ENCODE measurements at regions not wholly inside any gene's neighbourhood (a gene's known extent, or its start where the extent isn't known, plus 50 kb on each side); places are given as distances from the start of the nearest gene placed in this dataset.
A peak's percentile ranks its signal among the peaks of the same experiment; 100 is the strongest.

DNA sequence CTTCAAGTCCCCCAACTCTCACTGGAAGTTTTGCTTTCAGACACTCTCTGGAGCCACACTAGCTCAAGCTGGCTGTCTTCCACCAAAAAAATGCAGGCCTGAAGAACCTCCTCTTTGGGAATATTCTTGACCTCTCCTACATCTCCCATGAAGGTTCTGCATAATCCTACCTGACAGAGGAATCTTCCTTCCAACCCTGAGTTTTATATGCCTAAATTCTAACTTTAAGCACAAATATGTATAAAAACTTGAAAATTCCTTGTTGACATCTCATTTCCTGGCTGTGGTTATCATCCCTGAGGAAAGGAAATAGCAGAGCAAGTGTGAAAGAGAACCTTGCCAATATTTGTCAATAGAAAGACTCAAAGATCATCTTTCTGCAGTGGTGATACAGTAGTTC, 249.0 kb downstream of the LPIN1 start:
- Histone ChIP-seq H3K36me3 (ENCODE audit: control insufficient read depth, insufficient read depth, low read length) (no peaks in the 10 kb centered on the region), H3K4me1 (ENCODE audit: control insufficient read depth, insufficient read depth, low read length) (no peaks in the 10 kb centered on the region), H3K9me3 (ENCODE audit: control insufficient read depth, insufficient read depth, low read depth, low read length) (peaks cover 8% of the 10 kb centered on the region; the same call in 1 of the 2 replicates), H3K4me3 (ENCODE audit: low read depth, low read length) (no peak overlapping the region), H3K9ac (ENCODE audit: low read length) (no peak overlapping the region), H3K27me3 (ENCODE audit: control insufficient read depth, insufficient read depth, low read length) (no peaks in the 10 kb centered on the region), H3K27ac (ENCODE audit: low read depth, low read length) (no peak overlapping the region)

- H3K9ac ChIP-seq (ENCODE audit: low read length): no peak overlapping the region
- peaks cover 8% of the 10 kb centered on the region; the same call in 1 of the 2 replicates for H3K9me3 ChIP-seq (ENCODE audit: control insufficient read depth, insufficient read depth, low read depth, low read length)
- H3K27ac ChIP-seq (ENCODE audit: low read depth, low read length): no peak overlapping the region
- no peaks in the 10 kb centered on the region for H3K36me3 ChIP-seq (ENCODE audit: control insufficient read depth, insufficient read depth, low read length)
- H3K27me3 ChIP-seq (ENCODE audit: control insufficient read depth, insufficient read depth, low read length): no peaks in the 10 kb centered on the region
- no peak overlapping the region for H3K4me3 ChIP-seq (ENCODE audit: low read depth, low read length)
- no peaks in the 10 kb centered on the region for H3K4me1 ChIP-seq (ENCODE audit: control insufficient read depth, insufficient read depth, low read length)
Measured at GRCh38 chr2:11996618-11997017, 250.2 kb downstream of the LPIN1 start.

GRCh38 chr2:11997142-11997541, 250.7 kb downstream of the LPIN1 start:
- no peak overlapping the region for H3K4me3 ChIP-seq (ENCODE audit: low read depth, low read length)
- H3K9ac ChIP-seq (ENCODE audit: low read length): no peak overlapping the region
- peaks cover 8% of the 10 kb centered on the region; the same call in 1 of the 2 replicates for H3K9me3 ChIP-seq (ENCODE audit: control insufficient read depth, insufficient read depth, low read depth, low read length)
- H3K36me3 ChIP-seq (ENCODE audit: control insufficient read depth, insufficient read depth, low read length): no peaks in the 10 kb centered on the region
- H3K4me1 ChIP-seq (ENCODE audit: control insufficient read depth, insufficient read depth, low read length): no peaks in the 10 kb centered on the region
- H3K27me3 ChIP-seq (ENCODE audit: control insufficient read depth, insufficient read depth, low read length): no peaks in the 10 kb centered on the region
- no peak overlapping the region for H3K27ac ChIP-seq (ENCODE audit: low read depth, low read length)

- no peaks in the 10 kb centered on the region for H3K27me3 ChIP-seq (ENCODE audit: control insufficient read depth, insufficient read depth, low read length)
- H3K4me3 ChIP-seq (ENCODE audit: low read depth, low read length): no peak overlapping the region
- H3K36me3 ChIP-seq (ENCODE audit: control insufficient read depth, insufficient read depth, low read length): no peaks in the 10 kb centered on the region
- H3K27ac ChIP-seq (ENCODE audit: low read depth, low read length): no peak overlapping the region
- peaks cover 8% of the 10 kb centered on the region; the same call in 1 of the 2 replicates for H3K9me3 ChIP-seq (ENCODE audit: control insufficient read depth, insufficient read depth, low read depth, low read length)
- H3K4me1 ChIP-seq (ENCODE audit: control insufficient read depth, insufficient read depth, low read length): no peaks in the 10 kb centered on the region
- no peak overlapping the region for H3K9ac ChIP-seq (ENCODE audit: low read length)
Measured at GRCh38 chr2:11998218-11998617, 251.8 kb downstream of the LPIN1 start.

DNA sequence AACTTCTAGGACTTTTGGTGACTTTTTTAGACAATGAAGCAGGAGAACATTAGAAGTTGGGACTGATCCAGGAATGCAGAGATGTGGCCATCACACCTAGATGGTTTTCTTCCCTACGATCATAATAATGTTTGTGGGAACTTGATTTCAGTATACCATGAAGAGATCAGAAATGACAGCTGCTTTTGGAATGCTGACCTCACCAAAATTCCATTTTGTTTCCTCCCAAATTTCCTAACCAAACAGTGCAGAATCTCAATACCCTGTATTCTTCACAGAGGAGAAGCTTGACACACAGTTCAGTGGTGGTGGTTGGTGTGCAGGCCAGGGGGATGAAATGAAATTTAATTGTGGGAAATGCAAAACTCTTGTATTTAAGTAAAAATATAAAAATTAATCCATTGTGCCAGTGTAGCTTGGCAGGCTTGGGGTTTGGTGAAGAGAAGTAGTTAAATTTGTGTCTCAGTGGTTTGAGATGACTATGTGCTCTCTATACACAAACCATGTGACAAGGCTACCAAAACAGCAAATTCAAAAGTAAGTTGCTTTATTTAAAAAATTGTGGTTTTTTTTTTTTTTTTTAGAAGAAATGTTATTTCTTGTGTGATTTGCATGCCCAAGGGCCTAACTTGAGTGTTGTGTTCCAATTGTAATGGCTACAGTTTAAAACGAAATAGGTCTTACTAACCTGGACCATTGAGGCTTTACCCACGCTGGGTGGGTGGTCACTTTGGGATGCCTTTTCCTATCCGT, 252.4 kb downstream of the LPIN1 start:
- Histone ChIP-seq H3K36me3 (ENCODE audit: control insufficient read depth, insufficient read depth, low read length) (no peaks in the 10 kb centered on the region), H3K4me1 (ENCODE audit: control insufficient read depth, insufficient read depth, low read length) (no peaks in the 10 kb centered on the region), H3K9me3 (ENCODE audit: control insufficient read depth, insufficient read depth, low read depth, low read length) (peaks cover 8% of the 10 kb centered on the region; the same call in 1 of the 2 replicates), H3K27ac (ENCODE audit: low read depth, low read length) (no peak overlapping the region), H3K27me3 (ENCODE audit: control insufficient read depth, insufficient read depth, low read length) (no peaks in the 10 kb centered on the region), H3K4me3 (ENCODE audit: low read depth, low read length) (no peak overlapping the region), H3K9ac (ENCODE audit: low read length) (no peak overlapping the region)

GRCh38 chr2:12001621-12002020, 255.2 kb downstream of the LPIN1 start:
- no peak overlapping the region for H3K9ac ChIP-seq (ENCODE audit: low read length)
- no peak overlapping the region for H3K27ac ChIP-seq (ENCODE audit: low read depth, low read length)
- H3K27me3 ChIP-seq (ENCODE audit: control insufficient read depth, insufficient read depth, low read length): no peaks in the 10 kb centered on the region
- no peak overlapping the region for H3K4me3 ChIP-seq (ENCODE audit: low read depth, low read length)
- peaks cover 8% of the 10 kb centered on the region for H3K4me1 ChIP-seq (ENCODE audit: control insufficient read depth, insufficient read depth, low read length)
- H3K9me3 ChIP-seq (ENCODE audit: control insufficient read depth, insufficient read depth, low read depth, low read length): no peaks in the 10 kb centered on the region; the same call in 1 of the 2 replicates
- H3K36me3 ChIP-seq (ENCODE audit: control insufficient read depth, insufficient read depth, low read length): no peaks in the 10 kb centered on the region

DNA sequence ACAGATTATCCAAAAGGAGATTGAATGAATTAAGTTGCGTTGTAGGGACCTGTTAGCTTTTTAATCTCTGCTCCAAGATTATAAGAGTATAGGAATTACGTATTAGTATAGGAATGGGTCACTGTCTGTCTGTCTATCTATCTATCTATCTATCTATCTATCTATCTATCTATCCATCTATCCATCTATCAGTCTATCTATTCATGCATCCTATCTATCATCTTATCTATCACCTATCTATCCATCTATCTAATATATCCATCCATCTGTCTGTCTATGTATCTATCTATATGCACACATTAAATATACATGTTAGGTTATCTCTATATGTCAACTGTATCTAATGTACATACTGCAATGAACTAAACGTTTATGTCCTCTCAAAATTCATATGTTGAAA, 255.8 kb downstream of the LPIN1 start:
- no peak overlapping the region for H3K9ac ChIP-seq (ENCODE audit: low read length)
- peaks cover 13% of the 10 kb centered on the region for H3K4me1 ChIP-seq (ENCODE audit: control insufficient read depth, insufficient read depth, low read length)
- no peaks in the 10 kb centered on the region; the same call in 1 of the 2 replicates for H3K9me3 ChIP-seq (ENCODE audit: control insufficient read depth, insufficient read depth, low read depth, low read length)
- no peaks in the 10 kb centered on the region for H3K36me3 ChIP-seq (ENCODE audit: control insufficient read depth, insufficient read depth, low read length)
- H3K27me3 ChIP-seq (ENCODE audit: control insufficient read depth, insufficient read depth, low read length): no peaks in the 10 kb centered on the region
- no peak overlapping the region for H3K27ac ChIP-seq (ENCODE audit: low read depth, low read length)
- no peak overlapping the region for H3K4me3 ChIP-seq (ENCODE audit: low read depth, low read length)

DNA sequence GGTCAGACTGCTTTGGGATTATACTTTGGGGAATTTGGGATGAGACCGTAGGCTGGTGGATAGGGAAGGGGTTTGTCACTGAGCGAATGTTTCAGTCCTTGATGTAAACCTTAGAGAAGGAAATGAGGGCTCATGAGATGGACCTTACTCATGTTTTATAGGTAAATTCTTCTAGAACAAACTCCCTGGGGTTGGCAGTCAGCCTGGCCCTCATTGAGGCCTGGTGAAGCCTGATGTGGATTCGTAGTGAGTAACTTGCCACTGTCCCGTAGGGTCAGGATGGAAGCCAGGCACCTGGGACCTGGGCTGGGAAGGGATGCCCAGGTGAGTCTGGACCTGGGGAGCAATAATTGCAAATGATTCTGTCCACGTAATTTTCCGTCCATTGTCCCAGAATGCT, 258.3 kb downstream of the LPIN1 start:
- no peak overlapping the region for H3K27ac ChIP-seq (ENCODE audit: low read depth, low read length)
- H3K27me3 ChIP-seq (ENCODE audit: control insufficient read depth, insufficient read depth, low read length): no peaks in the 10 kb centered on the region
- H3K9me3 ChIP-seq (ENCODE audit: control insufficient read depth, insufficient read depth, low read depth, low read length): no peaks in the 10 kb centered on the region; the same call in 1 of the 2 replicates
- peaks cover 18% of the 10 kb centered on the region for H3K4me1 ChIP-seq (ENCODE audit: control insufficient read depth, insufficient read depth, low read length)
- no peak overlapping the region for H3K9ac ChIP-seq (ENCODE audit: low read length)
- H3K36me3 ChIP-seq (ENCODE audit: control insufficient read depth, insufficient read depth, low read length): no peaks in the 10 kb centered on the region
- H3K4me3 ChIP-seq (ENCODE audit: low read depth, low read length): no peak overlapping the region

- no peak overlapping the region; the same call in 1 of the 2 replicates for H3K27ac ChIP-seq (ENCODE audit: low read depth, low read length)
- H3K4me3 ChIP-seq (ENCODE audit: low read depth, low read length): no peak overlapping the region
- H3K9me3 ChIP-seq (ENCODE audit: control insufficient read depth, insufficient read depth, low read depth, low read length): no peaks in the 10 kb centered on the region; the same call in 1 of the 2 replicates
- no peaks in the 10 kb centered on the region for H3K27me3 ChIP-seq (ENCODE audit: control insufficient read depth, insufficient read depth, low read length)
- peaks cover 18% of the 10 kb centered on the region for H3K4me1 ChIP-seq (ENCODE audit: control insufficient read depth, insufficient read depth, low read length)
- no peaks in the 10 kb centered on the region for H3K36me3 ChIP-seq (ENCODE audit: control insufficient read depth, insufficient read depth, low read length)
- H3K9ac ChIP-seq (ENCODE audit: low read length): no peak overlapping the region
Measured at GRCh38 chr2:12005886-12006681, 259.7 kb downstream of the LPIN1 start.

- H3K27me3 ChIP-seq (ENCODE audit: control insufficient read depth, insufficient read depth, low read length): no peaks in the 10 kb centered on the region
- no peaks in the 10 kb centered on the region; the same call in 1 of the 2 replicates for H3K9me3 ChIP-seq (ENCODE audit: control insufficient read depth, insufficient read depth, low read depth, low read length)
- no peak overlapping the region; the same call in 1 of the 2 replicates for H3K27ac ChIP-seq (ENCODE audit: low read depth, low read length)
- H3K4me3 ChIP-seq (ENCODE audit: low read depth, low read length): no peak overlapping the region
- peak overlapping the region; percentile 2 for H3K9ac ChIP-seq (ENCODE audit: low read length)
- H3K4me1 ChIP-seq (ENCODE audit: control insufficient read depth, insufficient read depth, low read length): peaks cover 18% of the 10 kb centered on the region
- H3K36me3 ChIP-seq (ENCODE audit: control insufficient read depth, insufficient read depth, low read length): no peaks in the 10 kb centered on the region
Measured at GRCh38 chr2:12006850-12007249, 260.4 kb downstream of the LPIN1 start.

DNA sequence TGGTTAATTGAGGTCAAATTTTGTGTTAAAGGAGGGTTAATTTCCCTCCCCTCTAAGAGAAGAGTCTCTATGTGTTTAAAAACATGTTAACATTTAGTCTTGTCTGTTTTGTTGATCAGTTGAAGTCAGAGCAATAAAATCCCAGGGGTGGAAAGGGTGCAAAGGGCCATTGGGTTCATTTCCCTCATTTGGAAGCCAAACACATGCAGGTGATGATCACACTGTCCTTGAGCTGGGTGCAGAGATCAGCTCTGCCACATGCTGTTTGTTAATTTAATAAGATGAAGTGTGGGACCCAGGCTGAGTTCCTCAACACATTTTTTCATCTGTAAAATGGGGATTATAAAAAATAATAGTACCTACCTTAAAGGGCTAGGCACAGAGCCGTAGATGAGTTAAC, 260.9 kb downstream of the LPIN1 start:
- no peak overlapping the region for H3K4me3 ChIP-seq (ENCODE audit: low read depth, low read length)
- H3K4me1 ChIP-seq (ENCODE audit: control insufficient read depth, insufficient read depth, low read length): peaks cover 18% of the 10 kb centered on the region
- H3K9ac ChIP-seq (ENCODE audit: low read length): no peak overlapping the region
- H3K36me3 ChIP-seq (ENCODE audit: control insufficient read depth, insufficient read depth, low read length): no peaks in the 10 kb centered on the region
- no peaks in the 10 kb centered on the region for H3K27me3 ChIP-seq (ENCODE audit: control insufficient read depth, insufficient read depth, low read length)
- H3K9me3 ChIP-seq (ENCODE audit: control insufficient read depth, insufficient read depth, low read depth, low read length): no peaks in the 10 kb centered on the region; the same call in 1 of the 2 replicates
- no peak overlapping the region for H3K27ac ChIP-seq (ENCODE audit: low read depth, low read length)
